ENCODE measurements at regions not wholly inside any gene's neighbourhood (a gene's known extent, or its start where the extent isn't known, plus 50 kb on each side); places are given as distances from the start of the nearest gene placed in this dataset.

- TF ChIP-seq ZBTB33 (IDR thresholded peaks at IDR 0.05) (no peak), HNF4A (conservative IDR thresholded peaks at IDR 0.05) (no peak), GABPA (IDR thresholded peaks at IDR 0.05 in 1 of 2, conservative IDR thresholded peaks at IDR 0.05 in 1 of 2) (no peak), FOXA2 (IDR thresholded peaks at IDR 0.05) (no peak)
- TF ChIP-seq, protein P1, sequence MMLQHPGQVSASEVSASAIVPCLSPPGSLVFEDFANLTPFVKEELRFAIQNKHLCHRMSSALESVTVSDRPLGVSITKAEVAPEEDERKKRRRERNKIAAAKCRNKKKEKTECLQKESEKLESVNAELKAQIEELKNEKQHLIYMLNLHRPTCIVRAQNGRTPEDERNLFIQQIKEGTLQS (IDR thresholded peaks at IDR 0.05) = no peak
These were observed 53.8 kb upstream of the USP44 start (continued) for GRCh38 chr12:95605087-95605486.

GRCh38 chr12:95603351-95604145 lies 52.3 kb upstream of the USP44 start:
- TF ChIP-seq FOXA2 (IDR thresholded peaks at IDR 0.05) (no peak), ZBTB33 (IDR thresholded peaks at IDR 0.05) (no peak), RXRA (IDR thresholded peaks at IDR 0.05) (no peak), JUND (IDR thresholded peaks at IDR 0.05) (no peak), TAF1 (conservative IDR thresholded peaks at IDR 0.05) (no peak), RAD21 (IDR thresholded peaks at IDR 0.05) (no peak), NR2F2 (IDR thresholded peaks at IDR 0.05) (no peak), FOXA1 (IDR thresholded peaks at IDR 0.05) (no peak), SP1 (IDR thresholded peaks at IDR 0.05) (no peak), GABPA (IDR thresholded peaks at IDR 0.05 in 1 of 2, conservative IDR thresholded peaks at IDR 0.05 in 1 of 2) (no peak), HNF4G (IDR thresholded peaks at IDR 0.05) (no peak)
- TF ChIP-seq, protein P1 (IDR thresholded peaks at IDR 0.05) = no peak
- TF ChIP-seq, protein P2, sequence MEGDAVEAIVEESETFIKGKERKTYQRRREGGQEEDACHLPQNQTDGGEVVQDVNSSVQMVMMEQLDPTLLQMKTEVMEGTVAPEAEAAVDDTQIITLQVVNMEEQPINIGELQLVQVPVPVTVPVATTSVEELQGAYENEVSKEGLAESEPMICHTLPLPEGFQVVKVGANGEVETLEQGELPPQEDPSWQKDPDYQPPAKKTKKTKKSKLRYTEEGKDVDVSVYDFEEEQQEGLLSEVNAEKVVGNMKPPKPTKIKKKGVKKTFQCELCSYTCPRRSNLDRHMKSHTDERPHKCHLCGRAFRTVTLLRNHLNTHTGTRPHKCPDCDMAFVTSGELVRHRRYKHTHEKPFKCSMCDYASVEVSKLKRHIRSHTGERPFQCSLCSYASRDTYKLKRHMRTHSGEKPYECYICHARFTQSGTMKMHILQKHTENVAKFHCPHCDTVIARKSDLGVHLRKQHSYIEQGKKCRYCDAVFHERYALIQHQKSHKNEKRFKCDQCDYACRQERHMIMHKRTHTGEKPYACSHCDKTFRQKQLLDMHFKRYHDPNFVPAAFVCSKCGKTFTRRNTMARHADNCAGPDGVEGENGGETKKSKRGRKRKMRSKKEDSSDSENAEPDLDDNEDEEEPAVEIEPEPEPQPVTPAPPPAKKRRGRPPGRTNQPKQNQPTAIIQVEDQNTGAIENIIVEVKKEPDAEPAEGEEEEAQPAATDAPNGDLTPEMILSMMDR (IDR thresholded peaks at IDR 0.05; ENCODE audit: low read depth, low read length, missing input control) = no peak
- Histone ChIP-seq H3K4me3 (ENCODE audit: low read depth in 1 of 3, low read length in 3 of 3) (no peak overlapping the region), H3K36me3 (ENCODE audit: control insufficient read depth in 4 of 4, insufficient read depth in 3 of 4, low read depth in 1 of 4, low read length in 3 of 4) (no peaks in the 10 kb centered on the region), H3K27me3 (ENCODE audit: control insufficient read depth in 4 of 4, insufficient read depth in 4 of 4, low read length in 3 of 4) (peaks cover 0 to 3% (median 0%) of the 10 kb centered on the region in 4 donors), H3K9me3 (ENCODE audit: control insufficient read depth in 4 of 4, low read length in 3 of 4) (no peaks in the 10 kb centered on the region), H3K27ac (ENCODE audit: low read depth in 1 of 2, low read length in 2 of 2) (no peak overlapping the region), H3K9ac (ENCODE audit: low read depth in 1 of 2, low read length in 2 of 2) (no peak overlapping the region), H3K4me1 (ENCODE audit: control insufficient read depth in 4 of 4, insufficient read depth in 4 of 4, low read length in 3 of 4) (peaks cover 0 to 5% (median 3%) of the 10 kb centered on the region in 4 donors)
- WGBS = 90% methylated on average over 5 of the region's 5 CpGs
- no peak for DNase-seq (ENCODE audit: low spot score)
